ENCODE measurements at regions not wholly inside any gene's neighbourhood (a gene's known extent, or its start where the extent isn't known, plus 50 kb on each side); places are given as distances from the start of the nearest gene placed in this dataset.
"Not testable (repeated sequence)": the region's sequence is repeated elsewhere in the genome, so short reads cannot be mapped to it uniquely, and the experiment has no call there.

DNA sequence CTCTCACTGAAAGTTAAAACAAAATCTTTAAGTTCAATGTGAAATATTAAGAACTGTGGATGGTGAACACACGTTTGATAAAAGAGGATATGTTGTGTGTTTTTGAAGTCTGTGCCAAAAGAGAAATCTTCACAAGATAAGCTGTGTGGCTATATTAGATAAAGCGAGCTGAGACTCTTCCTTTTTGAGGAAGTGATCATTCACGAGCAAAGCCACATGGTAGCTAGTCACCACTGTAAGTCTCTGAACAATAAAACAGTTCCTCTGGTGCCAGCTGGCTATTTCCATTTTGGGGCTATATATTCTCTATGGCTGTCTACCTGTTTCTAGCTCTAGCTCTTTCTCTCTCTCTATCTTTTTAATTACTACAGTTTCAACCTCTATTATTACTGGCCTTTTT lies 1849.2 kb upstream of the C9orf72 start:
- H3K36me3 ChIP-seq: no peaks in the 10 kb centered on the region
- no peak for TF ChIP-seq POLR2A (IDR thresholded peaks at IDR 0.05)
- TF ChIP-seq, protein P1, sequence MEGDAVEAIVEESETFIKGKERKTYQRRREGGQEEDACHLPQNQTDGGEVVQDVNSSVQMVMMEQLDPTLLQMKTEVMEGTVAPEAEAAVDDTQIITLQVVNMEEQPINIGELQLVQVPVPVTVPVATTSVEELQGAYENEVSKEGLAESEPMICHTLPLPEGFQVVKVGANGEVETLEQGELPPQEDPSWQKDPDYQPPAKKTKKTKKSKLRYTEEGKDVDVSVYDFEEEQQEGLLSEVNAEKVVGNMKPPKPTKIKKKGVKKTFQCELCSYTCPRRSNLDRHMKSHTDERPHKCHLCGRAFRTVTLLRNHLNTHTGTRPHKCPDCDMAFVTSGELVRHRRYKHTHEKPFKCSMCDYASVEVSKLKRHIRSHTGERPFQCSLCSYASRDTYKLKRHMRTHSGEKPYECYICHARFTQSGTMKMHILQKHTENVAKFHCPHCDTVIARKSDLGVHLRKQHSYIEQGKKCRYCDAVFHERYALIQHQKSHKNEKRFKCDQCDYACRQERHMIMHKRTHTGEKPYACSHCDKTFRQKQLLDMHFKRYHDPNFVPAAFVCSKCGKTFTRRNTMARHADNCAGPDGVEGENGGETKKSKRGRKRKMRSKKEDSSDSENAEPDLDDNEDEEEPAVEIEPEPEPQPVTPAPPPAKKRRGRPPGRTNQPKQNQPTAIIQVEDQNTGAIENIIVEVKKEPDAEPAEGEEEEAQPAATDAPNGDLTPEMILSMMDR (IDR thresholded peaks at IDR 0.05): no peak
- no peak for TF ChIP-seq POLR2AphosphoS5 (IDR thresholded peaks at IDR 0.05)
- intact Hi-C loops (cut with DNase I): no loop called here
- 50% methylated on average over 3 of the region's 3 CpGs for WGBS
- H3K27ac ChIP-seq: no peak overlapping the region
- H3K4me3 ChIP-seq: no peak overlapping the region
- no peaks in the 10 kb centered on the region for H3K27me3 ChIP-seq (replicated peaks; ENCODE audit: insufficient read depth)
- no peak for DNase-seq (ENCODE audit: low spot score)
- no peaks in the 10 kb centered on the region for H3K9me3 ChIP-seq
- no peaks in the 10 kb centered on the region for H3K4me1 ChIP-seq (replicated peaks)

DNA sequence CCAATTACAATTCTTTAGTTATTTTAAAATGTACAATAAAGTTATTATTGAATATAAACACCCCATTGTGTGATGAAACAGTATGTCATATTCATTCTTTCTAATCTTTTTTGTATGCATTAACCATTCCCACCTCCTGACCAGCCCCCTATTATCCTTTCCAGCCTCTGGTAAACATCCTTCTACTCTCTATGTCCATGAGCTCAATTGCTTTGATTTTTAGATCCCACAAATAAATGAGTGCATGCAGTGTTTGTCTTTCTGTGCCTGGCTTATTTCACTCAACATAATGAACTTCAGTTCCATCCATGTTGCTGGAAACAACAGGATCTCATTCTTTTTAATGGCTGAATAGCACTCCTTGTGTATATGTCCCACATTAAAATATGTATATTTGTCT lies 1858.9 kb upstream of the C9orf72 start:
- Histone ChIP-seq H3K4me1 (replicated peaks) (no peaks in the 10 kb centered on the region), H3K9me3 (no peaks in the 10 kb centered on the region), H3K36me3 (no peaks in the 10 kb centered on the region), H3K4me3 (no peak overlapping the region), H3K27me3 (replicated peaks; ENCODE audit: insufficient read depth) (no peaks in the 10 kb centered on the region), H3K27ac (no peak overlapping the region)
- TF ChIP-seq, protein P1 (IDR thresholded peaks at IDR 0.05): no peak
- intact Hi-C loops (cut with DNase I): no loop called here
- DNase-seq (ENCODE audit: low spot score): no peak

DNA sequence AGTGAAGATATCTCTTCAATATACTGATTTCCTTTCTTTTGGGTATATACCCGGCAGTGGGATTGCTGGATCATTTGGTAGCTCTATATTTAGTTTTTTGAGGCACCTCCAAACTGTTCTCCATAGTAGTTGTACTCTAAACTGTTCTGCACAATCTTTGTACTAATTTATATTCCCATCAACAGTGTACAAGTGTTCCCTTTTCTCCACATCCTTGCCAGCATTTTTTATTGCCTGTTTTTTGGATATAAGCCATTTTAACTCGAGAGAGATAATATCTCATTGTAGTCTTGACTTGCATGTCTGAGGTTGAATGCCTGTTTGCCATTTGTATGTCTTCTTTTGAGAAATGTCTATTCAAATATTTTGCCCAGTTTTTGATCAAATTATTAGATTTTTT lies 1859.4 kb upstream of the C9orf72 start:
- H3K4me1 ChIP-seq (replicated peaks); DNase-seq (ENCODE audit: low spot score); H3K36me3 ChIP-seq; intact Hi-C loops (cut with DNase I); H3K9me3 ChIP-seq; H3K4me3 ChIP-seq; H3K27ac ChIP-seq; H3K27me3 ChIP-seq (replicated peaks; ENCODE audit: insufficient read depth): not testable (repeated sequence)
- WGBS: 17% methylated on average over 2 of the region's 2 CpGs

DNA sequence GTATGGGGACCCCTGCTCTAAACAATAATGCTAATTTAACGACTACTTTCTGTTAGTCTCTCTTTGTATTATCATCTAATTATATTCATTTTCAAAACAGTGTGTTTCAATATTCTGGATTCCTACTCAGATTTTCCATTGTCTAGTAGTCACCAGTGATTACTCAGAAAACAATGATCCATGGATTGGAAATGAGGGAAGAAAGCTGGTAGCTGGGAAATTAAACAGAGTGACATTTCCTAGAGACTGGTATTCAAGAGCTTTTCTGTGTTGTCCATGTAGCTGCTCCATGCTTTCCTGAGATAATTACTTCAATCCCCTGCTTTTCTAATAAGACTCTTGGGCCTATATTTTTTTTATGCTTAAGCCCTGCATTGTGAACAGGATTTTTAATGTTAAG lies 1862.1 kb upstream of the C9orf72 start:
- H3K9me3 ChIP-seq: no peaks in the 10 kb centered on the region
- H3K36me3 ChIP-seq: no peaks in the 10 kb centered on the region
- H3K4me1 ChIP-seq (replicated peaks): no peaks in the 10 kb centered on the region
- H3K27ac ChIP-seq: no peak overlapping the region
- H3K4me3 ChIP-seq: no peak overlapping the region
- WGBS: 100% methylated on average over 1 of the region's 1 CpG
- DNase-seq (ENCODE audit: low spot score): no peak
- intact Hi-C loops (cut with DNase I): no loop called here
- TF ChIP-seq, protein P1 (IDR thresholded peaks at IDR 0.05): no peak
- no peak for TF ChIP-seq POLR2A (IDR thresholded peaks at IDR 0.05)
- TF ChIP-seq POLR2AphosphoS5 (IDR thresholded peaks at IDR 0.05): no peak
- H3K27me3 ChIP-seq (replicated peaks; ENCODE audit: insufficient read depth): no peaks in the 10 kb centered on the region

DNA sequence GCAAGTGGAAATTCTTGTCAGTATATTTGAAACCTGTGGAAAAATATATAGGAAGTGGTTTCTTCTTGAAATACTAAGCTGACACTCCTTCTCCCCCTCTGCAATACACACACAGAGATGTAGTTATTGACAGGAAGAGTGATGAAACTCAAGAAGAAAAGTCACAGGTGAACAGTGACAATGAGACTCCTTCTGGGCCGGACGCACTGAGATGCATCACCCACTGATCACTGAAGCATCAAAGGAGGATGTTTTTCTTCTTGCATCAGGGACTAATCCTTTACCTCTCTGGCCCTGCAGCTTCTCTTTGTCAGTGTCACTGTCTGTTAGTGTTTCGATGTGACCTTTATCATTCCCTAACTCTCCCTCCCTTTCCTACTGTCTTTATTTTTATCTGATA lies 1864.2 kb upstream of the C9orf72 start:
- WGBS: 83% methylated on average over 3 of the region's 3 CpGs
- intact Hi-C loops (cut with DNase I): no loop called here

More for the DNA sequence above, 1864.2 kb upstream of the C9orf72 start:
- DNase-seq (ENCODE audit: low spot score): no peak
- Histone ChIP-seq H3K4me1 (replicated peaks) (no peaks in the 10 kb centered on the region), H3K9me3 (no peaks in the 10 kb centered on the region), H3K27ac (no peak overlapping the region), H3K27me3 (replicated peaks; ENCODE audit: insufficient read depth) (no peaks in the 10 kb centered on the region), H3K36me3 (no peaks in the 10 kb centered on the region), H3K4me3 (no peak overlapping the region)
- TF ChIP-seq POLR2A (IDR thresholded peaks at IDR 0.05) (no peak), POLR2AphosphoS5 (IDR thresholded peaks at IDR 0.05) (no peak)
- TF ChIP-seq, protein P1 (IDR thresholded peaks at IDR 0.05): no peak

Data from prostate gland (tissue), 2 donors.